Epithelial cell of esophagus (primary cell): ENCODE measurements at regions not wholly inside any gene's neighbourhood (a gene's known extent, or its start where the extent isn't known, plus 50 kb on each side); places are given as distances from the start of the nearest gene placed in this dataset.
"Not testable (repeated sequence)": the region's sequence is repeated elsewhere in the genome, so short reads cannot be mapped to it uniquely, and the experiment has no call there.

ENCODE experiments used
- DNase-seq: peaks from one replicate; pipeline ENCODE4 v3.0.0; 2010; ENCODE audit warnings: low read depth
- H3K4me3 ChIP-seq: 2 replicates; pipeline ENCODE4 v1.5.1; 2011; ENCODE audit warnings: mild to moderate bottlenecking, low read length, control low read depth
- TF ChIP-seq, protein P1 (sequence below): IDR thresholded peaks from 2 replicates; pipeline ENCODE4 v1.5.1; 2011; ENCODE audit warnings: low read depth, mild to moderate bottlenecking, low read length, control low read depth, inconsistent platforms; ENCODE audit not compliant: insufficient read depth; ENCODE audit errors: missing control alignments

- TF ChIP-seq, protein P1, sequence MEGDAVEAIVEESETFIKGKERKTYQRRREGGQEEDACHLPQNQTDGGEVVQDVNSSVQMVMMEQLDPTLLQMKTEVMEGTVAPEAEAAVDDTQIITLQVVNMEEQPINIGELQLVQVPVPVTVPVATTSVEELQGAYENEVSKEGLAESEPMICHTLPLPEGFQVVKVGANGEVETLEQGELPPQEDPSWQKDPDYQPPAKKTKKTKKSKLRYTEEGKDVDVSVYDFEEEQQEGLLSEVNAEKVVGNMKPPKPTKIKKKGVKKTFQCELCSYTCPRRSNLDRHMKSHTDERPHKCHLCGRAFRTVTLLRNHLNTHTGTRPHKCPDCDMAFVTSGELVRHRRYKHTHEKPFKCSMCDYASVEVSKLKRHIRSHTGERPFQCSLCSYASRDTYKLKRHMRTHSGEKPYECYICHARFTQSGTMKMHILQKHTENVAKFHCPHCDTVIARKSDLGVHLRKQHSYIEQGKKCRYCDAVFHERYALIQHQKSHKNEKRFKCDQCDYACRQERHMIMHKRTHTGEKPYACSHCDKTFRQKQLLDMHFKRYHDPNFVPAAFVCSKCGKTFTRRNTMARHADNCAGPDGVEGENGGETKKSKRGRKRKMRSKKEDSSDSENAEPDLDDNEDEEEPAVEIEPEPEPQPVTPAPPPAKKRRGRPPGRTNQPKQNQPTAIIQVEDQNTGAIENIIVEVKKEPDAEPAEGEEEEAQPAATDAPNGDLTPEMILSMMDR = no peak
- DNase-seq = no peak
- no peak overlapping the region for H3K4me3 ChIP-seq
Measured at GRCh38 chr13:79194272-79194671, 211.8 kb downstream of the RBM26 start.

DNA sequence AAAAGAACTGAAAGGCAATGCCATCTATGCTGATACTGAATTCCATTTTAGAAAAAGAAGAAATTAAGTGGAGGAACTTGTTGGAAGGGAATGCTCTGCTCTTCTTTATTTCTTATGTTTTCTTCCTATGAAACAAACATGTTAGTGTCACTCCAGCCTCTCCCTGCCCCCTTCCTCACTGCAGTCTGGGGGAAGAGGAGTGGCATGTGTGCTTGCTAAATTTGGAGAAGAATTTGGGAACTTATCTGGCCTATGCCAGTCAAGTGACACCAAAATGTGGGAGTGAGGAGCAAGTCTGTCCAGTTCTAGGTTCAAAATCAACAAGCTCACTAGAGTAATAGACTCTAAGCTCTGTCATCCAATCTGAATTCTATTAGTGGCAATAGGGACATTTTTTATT is 214.6 kb downstream of the RBM26 start:
- TF ChIP-seq, protein P1 = no peak
- no peak for DNase-seq
- H3K4me3 ChIP-seq = no peak overlapping the region

GRCh38 chr13:79190932-79191331 is 215.1 kb downstream of the RBM26 start:
- DNase-seq = no peak
- TF ChIP-seq, protein P1 = no peak
- no peak overlapping the region for H3K4me3 ChIP-seq

- TF ChIP-seq, protein P1 = no peak
- peak; percentile 11 for DNase-seq
- H3K4me3 ChIP-seq = no peak overlapping the region
Measured at GRCh38 chr13:79187917-79188690, 218.0 kb downstream of the RBM26 start.

DNA sequence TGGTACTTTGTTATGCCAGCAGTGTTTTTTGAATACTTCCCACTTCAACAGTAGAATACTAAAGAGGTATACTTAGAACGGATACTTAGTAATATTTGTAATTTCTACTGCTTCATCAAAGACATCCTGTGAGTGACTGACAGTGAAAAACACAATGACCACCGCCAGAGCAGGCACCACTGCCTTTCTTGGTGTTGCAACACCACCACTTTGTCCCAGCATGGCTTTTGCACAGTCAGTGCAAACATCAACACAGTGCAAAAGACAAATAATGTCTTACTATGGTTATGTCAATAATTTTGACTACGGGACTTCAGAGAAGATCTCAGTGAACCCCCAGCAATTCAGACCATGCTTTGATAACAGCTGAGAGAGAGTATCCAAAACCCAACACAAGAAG is 220.5 kb downstream of the RBM26 start:
- H3K4me3 ChIP-seq = no peak overlapping the region
- TF ChIP-seq, protein P1 = no peak
- peak; percentile 5 for DNase-seq

- TF ChIP-seq, protein P1 = no peak
- no peak overlapping the region for H3K4me3 ChIP-seq
- no peak for DNase-seq
Measured at GRCh38 chr13:79183231-79183630, 222.8 kb downstream of the RBM26 start.

- H3K4me3 ChIP-seq, DNase-seq: not testable (repeated sequence)
Measured at GRCh38 chr13:79173691-79174090, 232.4 kb downstream of the RBM26 start.

GRCh38 chr13:79172924-79173323 is 233.1 kb downstream of the RBM26 start:
- DNase-seq, H3K4me3 ChIP-seq: not testable (repeated sequence)
